Esophagus squamous epithelium (tissue), 5 donors: ENCODE measurements at regions not wholly inside any gene's neighbourhood (a gene's known extent, or its start where the extent isn't known, plus 50 kb on each side); places are given as distances from the start of the nearest gene placed in this dataset.

ENCODE experiments used
- DNase-seq: peaks from one replicate; lab custom pipeline; 2025; lab: John Stamatoyannopoulos, UW
- H3K27ac ChIP-seq, 4 donors: fragments of 200-600 bp; sonication (generic); one replicate each; pipeline ENCODE4 v1.5.1; 2016 to 2019; ENCODE audit warnings: mild to moderate bottlenecking in 1 of 4
- H3K27me3 ChIP-seq, 4 donors: fragments of 200-600 bp; sonication (generic); 1 replicate in 3 of 4; 2 replicates in 1 of 4; pipeline versions ENCODE4 v1.5.1 to v1.6.0; 2017 to 2021; ENCODE audit warnings: antibody characterized with exemption in 1 of 4
- H3K36me3 ChIP-seq, 3 donors: fragments of 200-600 bp; sonication (generic); one replicate each; pipeline ENCODE4 v1.5.1; 2016 to 2019
- H3K4me1 ChIP-seq, 3 donors: fragments of 200-600 bp; sonication (generic); one replicate each; pipeline ENCODE4 v1.5.1; 2017 to 2019
- H3K4me3 ChIP-seq, 4 donors: fragments of 200-600 bp; sonication (generic); 1 replicate in 3 of 4; 2 replicates in 1 of 4; pipeline ENCODE4 v1.5.1; 2016 to 2019; ENCODE audit warnings: mild to moderate bottlenecking in 2 of 4, moderate library complexity in 1 of 4
- H3K9me3 ChIP-seq, 3 donors: fragments of 200-600 bp; sonication (generic); one replicate each; pipeline ENCODE4 v1.5.1; 2016 to 2019
- POLR2A ChIP-seq, 4 donors: fragments of 450-650 bp; IDR thresholded peaks; one replicate each; pipeline ENCODE4 v1.6.1; 2017; ENCODE audit warnings: antibody characterized with exemption in 4 of 4, mild to moderate bottlenecking in 4 of 4, moderate library complexity in 3 of 4
- WGBS, 2 donors: methylation state at CpG; one replicate each; pipeline ENCODE4 v1.1.5; 2018; 5-methylcytosine and 5-hydroxymethylcytosine counted together
- intact Hi-C: fragments of 100-400 bp; cut with DNase I; formaldehyde crosslinking; loops from one replicate; pipeline ENCODE4 v1.15.0; 2022
- TF ChIP-seq, protein P1 (sequence below), 6 experiments: fragments of 450-650 bp in 4 of 6; fragments of 200-600 bp in 2 of 6; sonication (generic) in 2 of 6; IDR thresholded peaks; one replicate each; pipeline ENCODE4 v1.5.1; 2016 to 2019; ENCODE audit warnings: antibody characterized with exemption in 6 of 6, mild to moderate bottlenecking in 4 of 6, moderate library complexity in 4 of 6
- donor health status: DM: yes; HTN: yes; CAD: no.

DNA sequence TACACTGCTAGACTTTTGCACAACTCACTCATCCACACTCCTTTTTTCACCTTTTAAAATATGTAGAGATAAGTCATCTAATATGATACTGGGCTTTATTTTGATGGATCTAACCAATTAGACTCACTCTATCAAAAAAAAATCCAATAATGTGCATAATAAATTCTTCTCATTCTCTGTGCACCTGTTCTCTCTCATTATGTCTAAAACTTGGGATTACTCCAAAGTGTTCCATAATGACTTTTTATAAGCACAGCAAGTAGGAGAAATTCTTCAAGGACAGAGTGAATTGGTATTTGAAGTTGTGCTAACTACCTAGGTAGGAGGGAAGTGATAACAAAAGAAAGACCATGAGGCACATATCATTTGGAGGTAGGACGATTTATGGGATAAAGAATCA lies 1438.8 kb downstream of the PCDH7 start:
- Histone ChIP-seq H3K27me3 (no peaks in the 10 kb centered on the region), H3K4me3 (no peak overlapping the region), H3K36me3 (no peaks in the 10 kb centered on the region), H3K4me1 (no peaks in the 10 kb centered on the region), H3K9me3 (no peaks in the 10 kb centered on the region), H3K27ac (no peak overlapping the region)
- WGBS, 2 donors: 64% methylated on average over 1 of the region's 1 CpG
- DNase-seq: no peak
- intact Hi-C loops: no loop called here
- TF ChIP-seq POLR2A (IDR thresholded peaks at IDR 0.05): no peak
- TF ChIP-seq, protein P1, sequence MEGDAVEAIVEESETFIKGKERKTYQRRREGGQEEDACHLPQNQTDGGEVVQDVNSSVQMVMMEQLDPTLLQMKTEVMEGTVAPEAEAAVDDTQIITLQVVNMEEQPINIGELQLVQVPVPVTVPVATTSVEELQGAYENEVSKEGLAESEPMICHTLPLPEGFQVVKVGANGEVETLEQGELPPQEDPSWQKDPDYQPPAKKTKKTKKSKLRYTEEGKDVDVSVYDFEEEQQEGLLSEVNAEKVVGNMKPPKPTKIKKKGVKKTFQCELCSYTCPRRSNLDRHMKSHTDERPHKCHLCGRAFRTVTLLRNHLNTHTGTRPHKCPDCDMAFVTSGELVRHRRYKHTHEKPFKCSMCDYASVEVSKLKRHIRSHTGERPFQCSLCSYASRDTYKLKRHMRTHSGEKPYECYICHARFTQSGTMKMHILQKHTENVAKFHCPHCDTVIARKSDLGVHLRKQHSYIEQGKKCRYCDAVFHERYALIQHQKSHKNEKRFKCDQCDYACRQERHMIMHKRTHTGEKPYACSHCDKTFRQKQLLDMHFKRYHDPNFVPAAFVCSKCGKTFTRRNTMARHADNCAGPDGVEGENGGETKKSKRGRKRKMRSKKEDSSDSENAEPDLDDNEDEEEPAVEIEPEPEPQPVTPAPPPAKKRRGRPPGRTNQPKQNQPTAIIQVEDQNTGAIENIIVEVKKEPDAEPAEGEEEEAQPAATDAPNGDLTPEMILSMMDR (IDR thresholded peaks at IDR 0.05): no peak

DNA sequence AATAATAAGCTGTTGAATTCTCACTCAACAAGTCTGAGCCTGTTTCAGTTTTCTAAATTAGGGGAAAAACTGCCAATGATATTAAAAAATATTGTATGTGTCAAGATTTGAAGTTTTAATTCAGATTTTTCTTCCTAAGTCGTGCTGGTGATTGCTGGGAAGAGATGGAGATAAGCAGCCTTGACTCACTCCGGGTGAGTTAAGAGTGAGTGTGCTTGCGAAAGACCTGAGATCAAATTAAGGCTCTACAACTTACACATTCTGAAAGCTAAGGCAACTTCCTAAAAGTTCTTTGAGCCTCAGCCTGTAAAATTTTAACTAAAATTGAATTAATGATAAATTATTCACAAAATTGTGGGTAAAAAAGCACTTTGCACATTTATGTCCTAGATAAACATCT lies 1441.2 kb downstream of the PCDH7 start:
- no peaks in the 10 kb centered on the region for H3K27me3 ChIP-seq
- DNase-seq: no peak
- no peaks in the 10 kb centered on the region for H3K4me1 ChIP-seq
- H3K4me3 ChIP-seq: no peak overlapping the region
- 55 to 56% methylated on average over 3 of the region's 3 CpGs for WGBS, 2 donors
- intact Hi-C loops: no loop called here
- TF ChIP-seq POLR2A (IDR thresholded peaks at IDR 0.05): no peak
- TF ChIP-seq, protein P1 (IDR thresholded peaks at IDR 0.05): no peak
- H3K36me3 ChIP-seq: no peaks in the 10 kb centered on the region
- no peaks in the 10 kb centered on the region for H3K9me3 ChIP-seq
- H3K27ac ChIP-seq: no peak overlapping the region

DNA sequence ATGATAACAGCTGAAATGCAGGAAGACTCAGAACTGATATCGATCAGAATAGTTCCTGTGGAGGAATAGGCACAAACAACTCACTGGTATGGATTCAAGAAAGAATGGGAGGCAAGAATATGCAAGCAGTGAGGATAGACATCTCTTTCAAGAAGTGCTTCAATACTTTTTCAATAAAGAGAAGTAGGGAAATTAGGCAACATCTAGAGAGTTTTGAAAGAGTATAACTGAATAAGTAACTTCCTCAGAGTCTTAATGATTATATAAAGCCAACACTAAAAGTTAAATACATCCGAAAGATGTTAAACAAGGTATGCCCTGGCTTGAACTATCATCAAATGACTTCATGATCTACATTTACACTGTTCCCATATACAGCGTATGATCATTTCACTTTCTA lies 1443.0 kb downstream of the PCDH7 start:
- TF ChIP-seq, protein P1 (IDR thresholded peaks at IDR 0.05): no peak
- TF ChIP-seq POLR2A (IDR thresholded peaks at IDR 0.05): no peak

DNA sequence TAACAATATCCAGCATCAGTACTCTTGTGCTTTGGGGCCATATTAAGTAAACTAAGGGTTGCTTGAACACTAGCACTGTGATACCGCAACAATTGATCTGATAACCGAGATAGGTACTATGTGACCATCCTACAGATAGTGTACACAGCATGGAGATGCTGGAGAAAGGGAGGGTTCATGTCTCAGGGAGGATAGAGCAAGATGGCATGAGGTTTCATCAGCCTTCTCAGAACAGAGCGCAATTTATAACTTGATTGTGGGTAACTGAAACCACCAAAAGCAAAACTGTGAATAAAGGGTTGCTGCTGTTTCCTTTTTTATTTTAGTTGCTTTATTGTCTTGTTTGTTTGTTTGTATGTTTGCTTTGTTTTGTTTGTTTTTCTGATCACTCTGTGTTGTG lies 1449.7 kb downstream of the PCDH7 start:
- Histone ChIP-seq H3K36me3 (no peaks in the 10 kb centered on the region), H3K27me3 (no peaks in the 10 kb centered on the region), H3K4me3 (no peak overlapping the region), H3K27ac (no peak overlapping the region), H3K9me3 (no peaks in the 10 kb centered on the region), H3K4me1 (no peaks in the 10 kb centered on the region)
- intact Hi-C loops: no loop called here
- TF ChIP-seq POLR2A (IDR thresholded peaks at IDR 0.05): no peak
- TF ChIP-seq, protein P1 (IDR thresholded peaks at IDR 0.05): no peak
- 66 to 92% methylated on average over 3 of the region's 3 CpGs for WGBS, 2 donors
- DNase-seq: no peak

More for the DNA sequence above, 1443.0 kb downstream of the PCDH7 start:
- H3K27ac ChIP-seq: no peak overlapping the region
- no peak for DNase-seq
- intact Hi-C loops: no loop called here
- H3K4me1 ChIP-seq: no peaks in the 10 kb centered on the region
- no peaks in the 10 kb centered on the region for H3K9me3 ChIP-seq
- H3K27me3 ChIP-seq: no peaks in the 10 kb centered on the region
- H3K36me3 ChIP-seq: no peaks in the 10 kb centered on the region
- WGBS, 2 donors: 68 to 88% methylated on average over 3 of the region's 3 CpGs
- no peak overlapping the region for H3K4me3 ChIP-seq

DNA sequence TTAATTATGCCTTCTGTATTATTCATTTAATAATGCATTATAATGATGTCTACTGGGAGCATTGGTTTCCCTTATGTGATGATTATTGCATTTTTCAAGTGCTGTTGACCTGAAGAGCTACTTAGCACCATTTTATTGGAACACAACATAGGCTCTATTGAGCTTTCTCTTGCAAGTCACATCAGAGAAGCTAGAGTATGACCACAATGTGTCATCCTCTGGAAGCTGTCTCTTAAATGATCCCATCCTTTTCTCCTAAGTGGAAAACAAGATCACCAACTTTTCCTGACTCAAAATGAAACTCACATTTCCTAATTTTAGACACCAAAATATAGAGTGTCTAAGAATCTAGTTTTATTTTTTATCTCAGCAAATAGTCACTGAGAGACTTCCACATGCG lies 1451.9 kb downstream of the PCDH7 start:
- WGBS, 2 donors: 78 to 100% methylated on average over 1 of the region's 1 CpG

More for the DNA sequence above, 1451.9 kb downstream of the PCDH7 start:
- Histone ChIP-seq H3K4me3 (no peak overlapping the region), H3K27me3 (no peaks in the 10 kb centered on the region), H3K27ac (no peak overlapping the region), H3K36me3 (no peaks in the 10 kb centered on the region), H3K4me1 (no peaks in the 10 kb centered on the region), H3K9me3 (no peaks in the 10 kb centered on the region)
- intact Hi-C loops: no loop called here
- TF ChIP-seq POLR2A (IDR thresholded peaks at IDR 0.05): no peak
- TF ChIP-seq, protein P1 (IDR thresholded peaks at IDR 0.05): no peak
- no peak for DNase-seq
